ENCODE measurements at regions not wholly inside any gene's neighbourhood (a gene's known extent, or its start where the extent isn't known, plus 50 kb on each side); places are given as distances from the start of the nearest gene placed in this dataset.

DNA sequence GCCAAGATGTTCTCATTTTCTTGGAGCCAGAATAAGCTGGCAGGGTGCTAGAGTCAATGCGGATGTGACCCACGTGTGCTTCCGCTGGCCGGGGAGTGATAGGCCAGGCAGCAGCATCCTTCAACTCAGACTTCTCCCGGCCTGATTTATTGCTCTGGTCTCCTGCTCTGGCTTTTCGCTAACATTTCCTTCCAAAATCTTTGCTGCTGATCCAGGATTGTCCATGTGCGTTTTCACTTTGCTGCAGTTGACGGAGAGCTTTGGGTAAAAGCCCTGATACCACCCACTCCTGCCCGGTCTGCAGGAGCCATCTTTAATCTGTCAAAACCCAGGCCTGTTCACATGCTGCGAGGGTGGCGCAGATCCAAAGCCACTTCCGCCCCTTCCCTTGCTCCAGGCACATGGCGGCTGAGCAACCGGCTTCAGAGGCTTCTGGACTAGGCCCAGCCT, 106.8 kb downstream of the CYP26A1 start:
- DNase-seq, result no peak

DNA sequence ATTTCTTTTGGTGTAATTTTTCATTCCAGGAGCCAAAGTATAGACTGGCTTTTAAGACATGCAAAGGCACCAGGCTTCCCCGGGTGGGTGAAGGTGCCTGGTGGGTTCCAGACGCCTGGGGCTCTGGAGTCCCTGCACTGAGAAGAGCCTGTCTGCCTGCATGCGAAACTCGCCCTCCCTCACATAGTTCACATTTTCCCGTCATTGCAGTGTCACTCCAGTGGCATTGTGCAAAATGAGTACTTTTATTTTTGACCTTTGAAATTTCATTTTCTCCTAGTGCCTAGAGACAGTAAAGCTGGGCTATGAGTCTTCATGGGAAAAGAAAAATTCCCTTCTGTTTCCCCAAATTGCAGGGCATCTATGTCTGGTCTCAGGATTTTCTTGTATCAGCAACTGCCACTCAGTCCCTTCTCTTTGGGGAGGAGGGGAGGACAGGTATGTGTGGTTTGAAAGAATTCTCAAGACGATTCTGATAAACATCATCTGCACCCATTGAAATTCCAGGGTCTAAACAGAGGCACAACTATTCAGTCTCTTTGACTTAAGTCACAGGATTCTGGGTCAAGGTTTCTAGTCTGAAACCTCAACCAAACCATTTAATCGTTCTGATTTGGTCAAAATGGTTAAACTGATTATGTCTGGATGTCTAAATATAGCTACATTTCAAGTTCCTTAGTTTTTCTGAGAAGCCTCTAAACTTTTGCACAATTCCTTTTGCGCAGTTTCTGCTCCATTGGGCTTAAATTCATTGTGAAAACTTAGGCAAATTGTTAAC, 107.8 kb downstream of the CYP26A1 start:
- no peak for DNase-seq

DNA sequence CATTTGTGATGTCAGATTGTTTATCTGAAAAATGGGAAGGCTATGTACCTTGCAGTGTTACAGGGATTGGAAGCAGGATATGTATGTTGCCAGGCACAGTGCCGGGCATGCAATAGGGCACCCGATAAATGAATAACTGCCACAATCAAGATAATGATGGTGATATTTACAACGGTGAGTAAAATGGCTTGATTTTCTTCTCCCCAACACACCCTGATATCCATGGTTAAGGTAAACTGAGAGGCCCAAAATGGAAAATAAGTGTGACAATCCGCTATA, 108.3 kb downstream of the CYP26A1 start:
- no peak for DNase-seq

DNA sequence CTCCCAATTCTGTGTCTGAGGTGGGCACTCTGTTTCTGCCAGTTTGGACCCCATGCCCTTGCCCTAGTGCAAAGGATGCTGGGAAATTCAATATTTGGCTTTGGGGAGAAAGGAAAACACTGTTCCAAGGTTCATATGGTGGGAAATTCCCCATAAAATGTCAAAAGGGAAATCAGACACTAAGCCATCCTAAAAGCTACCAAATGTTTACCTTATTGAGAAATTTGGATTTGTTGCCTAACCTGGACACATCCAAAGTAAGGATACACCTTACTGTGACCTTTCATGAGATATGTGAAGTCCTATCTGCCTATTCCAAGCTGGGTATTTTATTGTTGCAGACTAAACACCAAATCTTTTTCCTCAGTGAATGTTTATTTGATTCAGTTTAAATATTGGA, 109.1 kb downstream of the CYP26A1 start:
- no peak for DNase-seq

DNA sequence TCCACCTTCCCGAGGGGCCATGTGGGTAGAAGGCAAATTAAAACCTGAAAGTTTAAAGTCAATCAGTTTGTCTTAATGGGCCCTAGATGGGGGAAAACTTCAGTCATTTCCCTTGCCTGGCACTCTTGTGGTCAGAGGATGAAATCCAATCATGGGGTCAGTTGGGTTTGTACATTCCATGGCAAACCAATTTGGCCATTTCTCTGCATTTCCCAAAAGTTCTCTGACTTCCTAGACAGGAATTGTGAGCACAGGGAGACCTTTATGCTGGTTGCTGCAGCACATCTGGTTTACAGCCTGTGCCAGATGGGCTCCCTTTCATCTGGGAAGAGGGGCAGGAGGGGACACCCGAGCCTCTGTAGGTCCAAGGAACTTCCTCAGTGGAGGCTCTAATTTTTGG, 113.0 kb downstream of the CYP26A1 start:
- no peak for DNase-seq

DNA sequence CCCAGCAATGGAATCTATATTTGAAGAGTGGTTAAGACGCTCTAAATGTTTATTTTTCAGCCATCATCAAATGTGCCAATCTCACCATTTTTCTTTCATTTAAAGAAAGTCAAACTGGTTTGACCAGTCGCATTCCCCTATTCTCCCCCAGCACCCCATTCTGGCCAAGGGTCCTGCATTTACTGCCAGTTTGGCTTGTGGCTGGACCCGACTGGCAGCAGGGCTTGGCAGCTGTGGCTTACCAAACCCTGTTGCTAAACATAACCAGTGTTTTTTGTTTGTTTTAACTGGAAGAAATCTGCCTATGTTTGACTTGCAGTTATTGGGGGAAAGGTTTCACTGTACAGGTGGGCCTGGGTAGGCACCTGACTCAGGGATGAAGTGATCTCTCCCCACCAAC, 116.3 kb downstream of the CYP26A1 start:
- DNase-seq, result no peak

DNA sequence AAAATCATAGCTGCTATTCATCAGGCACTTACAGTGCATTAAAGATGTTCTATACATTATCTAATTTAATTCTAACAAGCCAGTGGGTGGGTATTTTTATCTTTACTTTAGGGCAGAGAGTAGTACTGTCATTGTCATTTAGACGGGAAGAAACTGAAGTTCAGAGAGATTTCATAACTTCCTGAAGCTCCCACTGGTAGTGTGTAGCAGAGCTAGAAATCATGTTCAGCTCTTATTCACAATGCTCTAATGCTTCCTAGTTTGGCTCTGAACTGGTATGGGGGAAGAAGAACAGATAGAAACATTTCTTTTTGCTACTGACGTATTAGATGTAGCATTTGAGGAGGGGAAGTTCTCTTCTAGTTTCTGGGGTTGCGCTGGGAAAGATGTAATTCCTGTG, 116.7 kb downstream of the CYP26A1 start:
- no peak for DNase-seq

DNA sequence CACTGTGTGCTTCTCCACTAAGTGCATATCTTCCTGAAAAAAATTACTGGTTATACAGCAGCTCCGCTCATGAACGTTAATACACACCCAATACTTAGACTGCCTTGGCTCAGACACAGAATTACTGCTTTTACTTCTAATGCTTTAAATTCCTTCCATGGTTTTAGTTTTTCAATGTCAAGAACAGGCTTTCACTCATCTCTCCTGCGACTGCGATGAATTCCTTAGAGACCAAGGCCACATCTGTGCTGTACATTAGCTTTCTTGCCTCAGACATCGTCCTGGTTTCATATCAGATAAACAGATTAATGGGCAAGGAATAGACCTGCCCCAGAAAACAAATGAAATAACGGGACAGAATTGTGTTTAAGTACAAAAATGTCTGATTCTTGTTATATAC, 120.2 kb downstream of the CYP26A1 start:
- no peak for DNase-seq

DNA sequence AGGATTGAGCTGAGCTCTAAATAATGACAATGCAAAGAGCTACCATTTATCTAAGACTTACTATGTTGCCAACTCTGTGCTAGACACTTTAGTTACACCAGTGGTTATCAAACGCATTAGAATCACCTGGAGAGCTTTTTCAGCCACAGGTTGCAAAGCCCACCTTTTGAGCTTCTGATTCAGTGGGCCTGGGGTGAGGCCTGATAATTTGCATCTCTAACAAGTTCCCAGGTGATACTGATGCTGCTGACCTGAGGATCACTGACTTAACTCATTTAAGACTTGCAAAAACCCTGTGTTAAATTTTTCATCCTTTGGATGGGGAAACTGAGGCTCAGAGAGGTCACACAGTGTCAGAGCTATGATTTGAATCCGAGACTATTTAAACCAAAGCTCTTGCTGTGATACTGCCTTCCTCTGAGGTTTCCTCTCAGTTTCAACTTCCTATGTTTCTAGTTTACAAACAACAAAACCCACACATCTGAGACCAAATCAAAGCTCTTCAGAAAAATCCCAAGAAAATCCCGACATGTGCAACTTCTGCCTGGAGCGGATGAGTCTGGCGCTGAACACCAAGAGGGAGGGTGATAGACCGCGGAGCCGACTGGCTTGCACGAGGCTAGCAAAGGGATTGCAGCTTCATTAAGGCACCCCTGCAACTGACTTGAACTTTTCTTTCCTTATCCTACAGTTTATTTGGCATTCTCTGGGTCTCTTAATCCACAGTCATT, 124.9 kb downstream of the CYP26A1 start:
- no peak for DNase-seq

DNA sequence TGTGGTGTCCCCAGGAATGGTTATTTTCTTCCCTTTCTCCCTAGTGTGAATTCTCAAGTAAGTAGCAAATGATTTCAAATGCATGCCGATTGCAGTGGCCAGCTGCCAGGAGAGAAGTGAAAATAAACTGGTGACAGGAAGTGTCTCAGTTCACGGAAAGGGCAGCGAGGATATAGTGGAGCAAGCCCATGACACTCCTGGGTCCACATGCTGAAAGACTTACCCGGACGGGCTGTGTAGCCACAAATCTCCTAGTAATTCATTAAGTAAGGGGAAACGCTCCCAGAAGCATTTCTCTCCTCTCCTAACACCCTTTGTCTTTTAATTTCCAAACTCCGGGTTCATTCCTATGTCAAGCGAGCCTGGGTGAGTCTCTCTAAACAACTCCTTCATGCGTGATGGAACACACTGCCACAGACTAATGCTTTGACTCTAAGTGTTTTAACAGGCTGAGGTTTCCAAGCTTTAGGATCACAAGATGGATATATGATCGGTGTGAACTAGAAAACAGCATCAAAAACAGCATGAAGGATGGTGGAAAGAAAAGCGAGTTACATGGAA, 125.6 kb downstream of the CYP26A1 start:
- no peak for DNase-seq

DNA sequence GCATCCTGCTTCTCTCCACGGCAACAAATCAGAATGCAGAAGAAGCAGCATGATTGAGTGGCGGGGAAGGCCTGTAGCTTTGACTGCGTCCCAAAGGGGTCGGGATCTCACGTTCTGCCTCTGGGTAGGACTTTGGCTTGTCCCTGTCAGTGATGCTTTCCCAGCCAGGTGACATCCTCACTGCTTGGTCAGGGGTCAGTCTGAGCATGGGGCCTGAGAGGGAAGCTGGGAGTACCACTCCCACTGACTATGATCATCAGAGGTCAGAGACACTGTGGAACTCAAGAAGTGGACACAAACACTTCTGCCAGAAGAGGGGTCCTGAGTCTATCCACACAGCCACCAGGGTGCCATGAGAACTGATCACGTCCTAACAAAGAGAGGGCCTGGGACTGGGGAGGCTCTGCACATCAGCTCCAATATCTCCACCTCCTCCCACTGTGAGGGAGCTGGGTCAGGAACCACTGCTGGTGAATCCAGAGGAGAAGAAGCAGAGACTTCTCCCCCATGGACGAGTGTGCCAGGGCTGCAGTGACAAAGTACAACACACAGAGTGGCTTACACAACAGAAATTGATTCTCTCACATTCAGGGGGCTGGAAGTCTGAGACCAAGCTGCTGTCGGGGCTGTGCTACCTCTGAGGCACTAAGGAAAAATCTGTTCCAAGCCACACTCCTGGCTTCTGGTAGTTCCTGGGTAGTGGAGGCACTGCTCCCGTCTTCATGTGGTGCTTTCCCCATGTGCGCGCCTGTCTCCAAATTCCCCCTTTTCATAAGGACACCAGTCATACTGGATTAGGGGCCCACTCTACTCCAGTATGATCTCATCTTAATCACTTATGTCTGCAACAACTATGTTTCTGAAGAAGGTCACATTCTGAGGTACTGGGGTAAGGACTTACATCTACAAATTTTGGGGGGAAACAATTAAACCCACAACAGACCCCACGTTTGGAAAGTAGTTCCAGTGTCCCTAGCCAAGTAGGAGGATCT, 131.1 kb downstream of the CYP26A1 start:
- DNase-seq, result no peak

DNA sequence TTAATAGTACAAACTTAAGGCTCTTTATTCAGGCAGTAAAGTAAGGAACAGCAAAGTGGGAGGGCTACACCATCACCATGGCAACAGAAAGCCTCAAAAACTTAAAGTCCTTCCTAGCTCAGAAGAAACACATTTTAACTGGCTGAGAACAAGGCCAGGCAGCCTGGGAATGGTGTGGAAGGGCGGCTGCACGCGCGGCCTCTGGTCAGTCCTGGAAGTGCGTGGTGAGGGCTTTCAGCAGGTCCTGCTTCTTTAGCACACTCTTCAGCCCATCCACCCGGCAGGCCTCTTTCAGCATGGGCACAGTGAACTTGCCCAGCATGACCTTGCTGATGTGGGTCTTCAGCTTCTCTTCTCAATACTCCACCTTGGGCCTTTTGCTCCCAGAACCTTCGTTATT, 133.0 kb downstream of the CYP26A1 start:
- no peak for DNase-seq

DNA sequence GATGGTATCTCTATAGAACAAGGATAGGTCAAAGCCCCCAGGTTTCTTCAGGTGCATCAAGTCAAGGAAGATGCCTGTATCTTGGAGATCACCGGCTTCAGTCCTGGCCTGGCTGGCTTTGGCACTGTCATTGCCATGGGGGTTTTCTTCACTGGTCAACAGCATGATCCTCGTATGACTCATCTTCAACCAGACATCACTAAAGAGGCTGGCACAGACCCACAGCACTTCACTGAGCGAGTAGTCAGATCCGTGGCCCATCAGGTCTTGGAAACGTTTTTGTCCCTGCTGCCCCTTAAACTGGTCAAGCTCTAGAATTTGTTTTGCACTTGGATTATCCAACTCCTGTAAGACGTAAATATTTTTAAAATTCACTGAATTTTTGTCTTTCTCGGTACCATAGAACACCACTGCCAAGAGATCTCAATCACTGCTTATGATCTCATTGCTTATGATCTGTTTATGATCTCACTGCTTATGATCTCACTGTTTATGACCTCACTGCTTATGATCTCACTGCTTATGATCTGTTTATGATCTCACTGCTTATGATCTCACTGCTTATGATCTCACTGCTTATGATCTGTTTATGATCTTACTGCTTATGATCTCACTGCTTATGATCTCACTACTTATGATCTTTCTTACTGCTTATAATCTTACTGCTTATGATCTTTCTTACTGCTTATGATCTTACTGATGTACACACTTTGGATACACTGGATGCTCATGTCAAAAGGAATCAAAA, 135.2 kb downstream of the CYP26A1 start:
- DNase-seq, result no peak

DNA sequence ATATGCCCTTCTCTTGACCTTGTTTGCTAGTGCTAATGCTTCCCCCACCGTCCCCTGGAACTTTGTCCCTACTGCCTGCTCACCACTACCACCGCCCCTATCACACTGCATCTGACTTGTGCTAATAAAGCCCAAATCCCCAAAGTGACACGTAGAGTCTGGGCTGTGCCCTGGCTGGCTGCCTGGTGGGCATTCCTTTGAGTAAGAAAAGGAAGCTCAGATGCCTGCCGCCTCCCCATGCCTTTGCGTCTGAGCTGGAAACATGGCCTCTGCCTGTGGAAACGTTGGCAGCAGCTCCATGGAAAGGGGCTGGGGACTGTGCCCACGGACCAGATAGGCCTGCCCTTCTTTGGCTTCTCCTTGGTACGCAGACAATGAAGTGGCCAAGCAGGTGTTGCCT, 138.3 kb downstream of the CYP26A1 start:
- no peak for DNase-seq

DNA sequence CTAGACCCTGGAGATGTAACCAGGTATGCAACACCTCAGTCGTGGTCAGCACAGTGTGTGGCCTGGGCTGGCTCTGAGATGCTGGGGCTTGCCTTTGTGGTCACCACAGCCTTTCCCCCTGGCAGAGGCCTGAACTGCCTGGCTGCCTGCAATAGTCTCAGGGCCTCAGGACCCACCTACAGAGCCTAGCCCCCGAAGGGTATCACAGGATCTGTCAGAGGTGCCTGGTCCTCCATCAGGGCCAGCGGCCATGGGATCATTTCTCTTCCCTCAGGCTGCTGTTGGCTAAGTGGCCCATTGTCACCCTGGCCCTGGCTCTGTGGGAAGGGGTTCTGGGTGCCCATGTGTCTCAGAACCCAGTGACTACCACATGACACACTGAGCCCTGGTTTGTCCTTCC, 141.6 kb downstream of the CYP26A1 start:
- DNase-seq, result no peak

DNA sequence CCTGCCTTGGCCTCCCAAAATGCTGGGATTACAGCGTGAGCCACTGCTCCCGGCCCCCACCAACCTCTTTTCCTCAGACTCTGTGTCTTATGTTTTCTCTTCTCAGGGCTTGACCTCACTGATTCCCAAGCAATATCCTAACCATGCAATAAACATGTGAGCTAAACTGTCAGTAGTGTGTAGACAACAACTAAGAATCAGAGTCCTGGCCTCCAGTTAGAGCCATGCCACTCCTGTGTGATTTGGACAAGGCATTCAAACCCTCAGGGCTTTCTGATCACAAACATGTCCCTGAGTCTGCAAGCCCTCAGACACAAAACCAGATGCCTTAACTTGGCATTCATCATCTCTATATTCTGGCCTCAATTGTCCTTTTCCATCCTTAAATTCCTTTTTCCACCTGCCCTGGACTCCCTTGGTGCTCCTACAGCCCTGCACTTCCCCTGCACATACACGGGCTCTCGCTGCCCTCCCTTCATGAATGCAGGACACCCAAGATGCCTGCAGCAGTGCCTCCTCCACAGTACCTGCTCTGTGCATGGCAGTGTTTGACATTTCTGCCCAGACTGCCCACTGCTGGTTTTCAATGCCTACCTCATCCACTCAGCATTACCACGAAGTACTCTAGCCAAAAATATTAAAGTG, 142.8 kb downstream of the CYP26A1 start:
- no peak for DNase-seq

DNA sequence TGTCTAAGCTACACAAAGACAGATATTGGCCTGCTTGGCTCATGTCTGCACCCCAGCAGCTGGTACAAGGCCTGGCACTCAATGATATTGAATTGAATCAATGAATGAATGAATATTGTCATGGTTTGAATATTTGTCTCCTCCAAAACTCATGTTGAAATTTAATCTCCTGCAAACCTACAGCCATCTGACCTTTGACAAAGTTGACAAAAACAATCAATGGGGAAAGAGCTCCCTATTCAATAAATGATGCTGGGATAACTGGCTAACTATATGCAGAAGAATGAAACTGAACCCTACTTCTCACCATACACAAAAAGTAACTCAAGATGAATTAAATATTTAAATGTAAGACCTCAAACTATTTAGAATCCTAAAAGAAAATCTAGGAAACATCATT, 144.7 kb downstream of the CYP26A1 start:
- DNase-seq, result no peak

DNA sequence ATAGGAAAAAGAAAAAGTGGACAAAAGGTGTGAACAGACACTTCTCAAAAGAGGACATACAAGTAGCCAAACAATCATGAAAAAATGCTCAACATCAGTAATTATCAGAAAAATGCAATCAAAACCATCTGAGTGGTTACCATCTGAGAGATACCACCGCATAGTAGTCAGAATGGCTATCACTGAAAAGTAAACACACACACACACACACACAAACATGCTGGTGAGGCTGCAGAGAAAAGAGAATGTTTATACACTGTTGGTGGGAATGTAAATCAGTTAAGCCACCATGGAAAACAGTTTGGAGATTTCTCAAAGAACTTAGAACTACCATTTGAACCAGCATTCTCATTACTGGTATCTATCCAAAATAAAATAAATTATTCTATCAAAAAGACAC, 145.7 kb downstream of the CYP26A1 start:
- DNase-seq, result no peak

DNA sequence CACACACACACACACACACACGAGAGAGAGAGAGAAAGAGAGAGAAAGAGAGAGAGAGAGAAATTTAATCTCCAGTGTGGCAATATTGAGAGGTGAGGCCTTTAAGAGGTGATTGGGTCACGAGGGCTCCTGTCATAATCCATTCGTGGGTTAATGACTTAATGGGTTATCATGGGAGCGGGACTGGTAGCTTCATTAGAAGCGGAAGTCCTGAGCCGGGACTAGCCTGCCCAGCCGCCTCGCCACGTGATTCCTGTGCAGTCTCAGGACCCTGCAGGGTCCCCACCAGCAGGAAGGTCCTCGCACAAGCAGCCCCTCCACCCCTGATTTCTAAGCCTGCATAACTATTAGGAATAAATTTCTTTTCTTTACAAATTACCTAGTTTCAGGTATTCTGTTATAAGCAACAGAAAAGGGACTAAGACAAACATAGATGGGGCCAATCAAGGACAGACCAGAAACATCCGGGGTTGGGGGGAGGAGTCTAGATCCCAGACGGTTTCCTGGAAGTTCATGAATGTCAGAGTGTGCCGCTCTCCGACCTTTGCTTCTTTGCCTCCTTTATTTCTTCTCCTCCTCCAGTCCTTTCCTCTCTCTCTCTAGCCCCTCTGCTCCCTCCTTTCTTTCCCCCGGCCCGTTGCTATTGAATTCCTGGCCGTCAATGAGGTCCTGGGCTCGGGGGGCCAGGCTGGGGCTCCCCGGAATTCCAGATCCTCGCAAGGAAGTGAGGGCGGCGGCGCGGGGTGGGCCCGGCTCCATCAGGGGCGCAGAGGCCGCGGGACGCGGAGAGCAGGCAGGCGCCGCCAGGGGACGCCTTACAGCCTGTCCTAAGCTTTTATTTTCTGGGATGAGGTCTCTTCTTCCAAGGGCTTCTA, 146.8 kb downstream of the CYP26A1 start:
- DNase-seq, result no peak

DNA sequence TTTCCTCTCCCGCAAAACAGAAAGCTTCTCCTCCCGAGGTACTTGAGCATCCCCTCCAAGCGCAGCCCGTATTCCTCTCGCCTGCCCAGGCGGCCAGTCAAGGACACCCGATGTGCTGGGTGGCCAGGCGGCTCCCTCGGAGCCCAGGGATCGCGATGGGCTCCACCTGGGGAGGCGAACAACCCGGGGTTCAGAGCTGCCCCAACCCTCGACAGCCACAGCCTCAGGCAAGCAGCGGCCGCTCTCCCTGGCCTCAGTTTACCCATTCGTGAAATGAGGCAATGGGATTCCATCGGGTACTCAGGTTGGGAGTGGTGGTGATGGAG, 147.4 kb downstream of the CYP26A1 start:
- DNase-seq, result no peak

DNA sequence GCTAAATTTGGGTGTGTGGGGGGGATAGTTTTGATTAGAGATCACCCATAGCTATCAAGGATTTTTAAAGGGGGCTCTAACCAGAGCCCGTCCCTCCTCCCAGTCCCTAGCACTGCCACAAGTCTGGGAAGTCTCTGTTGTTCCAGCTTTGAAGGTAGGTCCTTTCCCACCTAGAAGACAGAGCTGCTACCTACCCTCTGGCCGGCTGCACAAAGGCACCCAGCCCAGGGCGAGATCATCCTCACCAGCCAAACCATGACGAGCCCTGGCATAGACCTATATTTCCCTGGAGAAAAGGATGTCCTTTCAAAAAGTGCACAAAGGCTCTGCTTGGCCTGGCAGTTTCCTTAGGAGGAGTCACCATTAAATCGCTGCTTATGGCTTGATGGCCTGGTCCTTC, 147.8 kb downstream of the CYP26A1 start:
- DNase-seq, result no peak

All from activated CD4-positive, alpha-beta T cell treated with anti-CD3 and anti-CD28 coated beads, Interleukin-10, Interleukin-2, amounts not matched to agents 100 ng/mL and 50 ng/mL, durations not matched to agents 16 hours and 8 hours (primary cell).